Tibial nerve (tissue), 3 donors: ENCODE measurements at regions not wholly inside any gene's neighbourhood (a gene's known extent, or its start where the extent isn't known, plus 50 kb on each side); places are given as distances from the start of the nearest gene placed in this dataset.

Experiments
- CTCF ChIP-seq, 5 experiments: fragments of 200-600 bp in 3 of 5; fragments of 450-650 bp in 2 of 5; sonication (generic) in 3 of 5; IDR thresholded peaks; one replicate each; pipeline ENCODE4 v1.5.1; 2016 to 2019; ENCODE audit warnings: antibody characterized with exemption in 5 of 5, mild to moderate bottlenecking in 3 of 5, moderate library complexity in 2 of 5
- POLR2A ChIP-seq, 2 donors: fragments of 450-650 bp; IDR thresholded peaks; one replicate each; pipeline ENCODE4 v1.6.1; 2017; ENCODE audit warnings: antibody characterized with exemption in 2 of 2, mild to moderate bottlenecking in 2 of 2, moderate library complexity in 2 of 2

- TF ChIP-seq CTCF (IDR thresholded peaks at IDR 0.05) (no peak), POLR2A (IDR thresholded peaks at IDR 0.05) (no peak)
These were observed 1714.1 kb downstream of the EFNA5 start for GRCh38 chr5:105956456-105957196.
